ENCODE measurements at regions not wholly inside any gene's neighbourhood (a gene's known extent, or its start where the extent isn't known, plus 50 kb on each side); places are given as distances from the start of the nearest gene placed in this dataset.

DNA sequence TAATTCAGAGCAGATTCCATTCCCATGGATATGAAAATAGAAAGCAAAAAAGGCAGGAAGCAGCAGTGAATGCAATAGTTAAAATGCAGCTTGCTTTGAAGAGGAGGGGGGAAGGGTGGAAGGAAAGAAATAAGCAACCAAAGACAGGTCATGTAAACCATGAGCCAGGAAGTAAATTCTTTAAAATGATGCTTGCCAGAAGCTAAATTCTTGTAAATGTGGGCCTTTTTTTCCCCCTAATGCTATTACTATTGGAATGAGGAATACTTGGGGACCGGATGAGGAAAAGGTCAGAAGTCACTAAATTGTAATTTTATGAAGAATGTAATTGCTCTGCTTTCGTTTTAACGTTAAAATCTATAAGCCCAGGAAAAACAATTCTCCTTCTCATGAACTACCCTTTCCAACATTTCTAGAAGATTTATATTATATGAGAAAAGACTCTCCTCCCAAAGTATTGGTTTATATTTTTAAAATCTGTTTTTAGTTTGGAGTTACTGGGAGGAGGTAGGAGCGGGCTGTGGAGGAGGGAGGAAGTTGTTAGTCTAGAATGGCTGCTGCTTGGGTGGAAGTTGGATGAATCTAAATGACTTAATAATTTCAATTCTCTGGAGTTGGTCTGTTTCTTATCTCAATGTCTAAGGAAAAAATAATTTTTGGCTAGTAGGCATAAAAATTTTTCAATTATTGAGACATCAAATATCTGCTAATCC lies 77.6 kb upstream of the PCDH18 start:
- no peak overlapping the region for H3K9ac ChIP-seq (ENCODE audit: low read length)
- H3K27ac ChIP-seq (ENCODE audit: low read length): no peak overlapping the region
- no peak overlapping the region for H3K4me2 ChIP-seq (ENCODE audit: low read length)
- H3F3A ChIP-seq (ENCODE audit: insufficient read depth, low read length, poor library complexity, severe bottlenecking): no peaks in the 10 kb centered on the region
- TF ChIP-seq TAF1 (IDR thresholded peaks at IDR 0.05; ENCODE audit: low read depth) (no peak), EP300 (conservative IDR thresholded peaks at IDR 0.05; ENCODE audit: poor library complexity, severe bottlenecking) (no peak), EZH2 (IDR thresholded peaks at IDR 0.05; ENCODE audit: borderline replicate concordance, insufficient read depth, low read length, poor library complexity, severe bottlenecking) (no peak), RAD21 (conservative IDR thresholded peaks at IDR 0.05) (no peak), MXI1 (conservative IDR thresholded peaks at IDR 0.05; ENCODE audit: poor library complexity, severe bottlenecking) (no peak), SMC3 (conservative IDR thresholded peaks at IDR 0.05; ENCODE audit: poor library complexity) (no peak), POLR2AphosphoS5 (IDR thresholded peaks at IDR 0.05) (no peak)
- TF ChIP-seq, protein P1, sequence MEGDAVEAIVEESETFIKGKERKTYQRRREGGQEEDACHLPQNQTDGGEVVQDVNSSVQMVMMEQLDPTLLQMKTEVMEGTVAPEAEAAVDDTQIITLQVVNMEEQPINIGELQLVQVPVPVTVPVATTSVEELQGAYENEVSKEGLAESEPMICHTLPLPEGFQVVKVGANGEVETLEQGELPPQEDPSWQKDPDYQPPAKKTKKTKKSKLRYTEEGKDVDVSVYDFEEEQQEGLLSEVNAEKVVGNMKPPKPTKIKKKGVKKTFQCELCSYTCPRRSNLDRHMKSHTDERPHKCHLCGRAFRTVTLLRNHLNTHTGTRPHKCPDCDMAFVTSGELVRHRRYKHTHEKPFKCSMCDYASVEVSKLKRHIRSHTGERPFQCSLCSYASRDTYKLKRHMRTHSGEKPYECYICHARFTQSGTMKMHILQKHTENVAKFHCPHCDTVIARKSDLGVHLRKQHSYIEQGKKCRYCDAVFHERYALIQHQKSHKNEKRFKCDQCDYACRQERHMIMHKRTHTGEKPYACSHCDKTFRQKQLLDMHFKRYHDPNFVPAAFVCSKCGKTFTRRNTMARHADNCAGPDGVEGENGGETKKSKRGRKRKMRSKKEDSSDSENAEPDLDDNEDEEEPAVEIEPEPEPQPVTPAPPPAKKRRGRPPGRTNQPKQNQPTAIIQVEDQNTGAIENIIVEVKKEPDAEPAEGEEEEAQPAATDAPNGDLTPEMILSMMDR (IDR thresholded peaks at IDR 0.05; ENCODE audit: poor library complexity, severe bottlenecking): no peak
- TF ChIP-seq, protein P2, sequence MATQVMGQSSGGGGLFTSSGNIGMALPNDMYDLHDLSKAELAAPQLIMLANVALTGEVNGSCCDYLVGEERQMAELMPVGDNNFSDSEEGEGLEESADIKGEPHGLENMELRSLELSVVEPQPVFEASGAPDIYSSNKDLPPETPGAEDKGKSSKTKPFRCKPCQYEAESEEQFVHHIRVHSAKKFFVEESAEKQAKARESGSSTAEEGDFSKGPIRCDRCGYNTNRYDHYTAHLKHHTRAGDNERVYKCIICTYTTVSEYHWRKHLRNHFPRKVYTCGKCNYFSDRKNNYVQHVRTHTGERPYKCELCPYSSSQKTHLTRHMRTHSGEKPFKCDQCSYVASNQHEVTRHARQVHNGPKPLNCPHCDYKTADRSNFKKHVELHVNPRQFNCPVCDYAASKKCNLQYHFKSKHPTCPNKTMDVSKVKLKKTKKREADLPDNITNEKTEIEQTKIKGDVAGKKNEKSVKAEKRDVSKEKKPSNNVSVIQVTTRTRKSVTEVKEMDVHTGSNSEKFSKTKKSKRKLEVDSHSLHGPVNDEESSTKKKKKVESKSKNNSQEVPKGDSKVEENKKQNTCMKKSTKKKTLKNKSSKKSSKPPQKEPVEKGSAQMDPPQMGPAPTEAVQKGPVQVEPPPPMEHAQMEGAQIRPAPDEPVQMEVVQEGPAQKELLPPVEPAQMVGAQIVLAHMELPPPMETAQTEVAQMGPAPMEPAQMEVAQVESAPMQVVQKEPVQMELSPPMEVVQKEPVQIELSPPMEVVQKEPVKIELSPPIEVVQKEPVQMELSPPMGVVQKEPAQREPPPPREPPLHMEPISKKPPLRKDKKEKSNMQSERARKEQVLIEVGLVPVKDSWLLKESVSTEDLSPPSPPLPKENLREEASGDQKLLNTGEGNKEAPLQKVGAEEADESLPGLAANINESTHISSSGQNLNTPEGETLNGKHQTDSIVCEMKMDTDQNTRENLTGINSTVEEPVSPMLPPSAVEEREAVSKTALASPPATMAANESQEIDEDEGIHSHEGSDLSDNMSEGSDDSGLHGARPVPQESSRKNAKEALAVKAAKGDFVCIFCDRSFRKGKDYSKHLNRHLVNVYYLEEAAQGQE (IDR thresholded peaks at IDR 0.05; ENCODE audit: borderline replicate concordance): no peak
- no peak overlapping the region for H2AFZ ChIP-seq (ENCODE audit: low read depth, low read length)
- no peaks in the 10 kb centered on the region for H3K9me3 ChIP-seq (ENCODE audit: low read length)
- H3K36me3 ChIP-seq (ENCODE audit: insufficient read depth, low read length): no peaks in the 10 kb centered on the region
- no peaks in the 10 kb centered on the region for H3K27me3 ChIP-seq (ENCODE audit: insufficient read depth, low read depth, low read length)
- no peaks in the 10 kb centered on the region for H3K9me2 ChIP-seq (ENCODE audit: insufficient read depth, low read length)
- H3K79me2 ChIP-seq (replicated peaks; ENCODE audit: insufficient read depth, low read length): no peaks in the 10 kb centered on the region
- no peak overlapping the region for H3K4me3 ChIP-seq (ENCODE audit: low read length)
- no peaks in the 10 kb centered on the region for H4K20me1 ChIP-seq (ENCODE audit: insufficient read depth)

DNA sequence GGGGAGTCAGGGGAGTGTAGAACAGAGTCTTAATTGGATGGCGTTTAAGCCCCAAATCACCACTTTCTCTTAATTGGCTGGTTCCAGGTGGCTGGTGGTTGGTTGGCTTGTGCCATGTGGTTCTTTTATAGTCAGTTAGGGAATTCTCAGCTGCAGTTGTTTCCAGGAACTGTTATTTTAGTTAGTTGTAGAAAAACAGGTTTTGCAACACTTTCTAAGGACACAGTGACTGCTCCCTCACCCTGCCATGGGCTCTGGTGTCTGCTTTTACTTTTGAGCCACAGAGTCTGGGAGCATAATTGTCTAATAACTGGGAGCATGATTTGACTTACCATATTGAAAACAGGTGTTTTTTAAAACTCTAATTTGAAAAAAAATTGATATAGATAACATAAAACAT lies 75.8 kb upstream of the PCDH18 start:
- no peak overlapping the region for H3K27ac ChIP-seq (ENCODE audit: low read length)
- H4K20me1 ChIP-seq (ENCODE audit: insufficient read depth): no peaks in the 10 kb centered on the region
- no peaks in the 10 kb centered on the region for H3K79me2 ChIP-seq (replicated peaks; ENCODE audit: insufficient read depth, low read length)
- TF ChIP-seq TAF1 (IDR thresholded peaks at IDR 0.05; ENCODE audit: low read depth): no peak
- no peaks in the 10 kb centered on the region for H3K36me3 ChIP-seq (ENCODE audit: insufficient read depth, low read length)
- H3F3A ChIP-seq (ENCODE audit: insufficient read depth, low read length, poor library complexity, severe bottlenecking): no peaks in the 10 kb centered on the region
- H3K9me2 ChIP-seq (ENCODE audit: insufficient read depth, low read length): no peaks in the 10 kb centered on the region
- no peak overlapping the region for H3K9ac ChIP-seq (ENCODE audit: low read length)
- H3K9me3 ChIP-seq (ENCODE audit: low read length): no peaks in the 10 kb centered on the region
- H3K27me3 ChIP-seq (ENCODE audit: insufficient read depth, low read depth, low read length): no peaks in the 10 kb centered on the region
- H2AFZ ChIP-seq (ENCODE audit: low read depth, low read length): no peak overlapping the region
- H3K4me3 ChIP-seq (ENCODE audit: low read length): no peak overlapping the region
- no peak overlapping the region for H3K4me2 ChIP-seq (ENCODE audit: low read length)
